Bronchial epithelial cell (primary cell): ENCODE measurements at regions not wholly inside any gene's neighbourhood (a gene's known extent, or its start where the extent isn't known, plus 50 kb on each side); places are given as distances from the start of the nearest gene placed in this dataset.
"Not testable (repeated sequence)": the region's sequence is repeated elsewhere in the genome, so short reads cannot be mapped to it uniquely, and the experiment has no call there.

Experiments used
- DNase-seq: peaks from one replicate; pipeline ENCODE4 v3.0.0-alpha.2; 2010; ENCODE audit warnings: low read depth
- FAIRE-seq: peaks from 2 replicates; lab custom pipeline; 2011; peaks lifted over from hg19 to GRCh38; lab: Jason Lieb, UNC
- H3K27me3 ChIP-seq: 2 replicates; pipeline ENCODE4 v1.5.1; 2011; ENCODE audit warnings: low read length; ENCODE audit not compliant: control insufficient read depth, insufficient read depth
- H3K36me3 ChIP-seq: 2 replicates; pipeline ENCODE4 v1.5.1; 2011; ENCODE audit warnings: low read length; ENCODE audit not compliant: control insufficient read depth, insufficient read depth
- H3K4me3 ChIP-seq: 2 replicates; pipeline ENCODE4 v1.5.1; 2011; ENCODE audit warnings: mild to moderate bottlenecking, low read depth, low read length, control low read depth
- CTCF ChIP-seq: IDR thresholded peaks from 2 replicates; pipeline ENCODE4 v1.5.1; 2011; ENCODE audit warnings: mild to moderate bottlenecking, moderate library complexity, low read length, control low read depth, inconsistent platforms; ENCODE audit not compliant: insufficient read depth, severe bottlenecking

GRCh38 chr12:94010307-94010706 is 138.1 kb upstream of the PLXNC1 start:
- Histone ChIP-seq H3K36me3 (no peaks in the 10 kb centered on the region), H3K27me3 (no peaks in the 10 kb centered on the region), H3K4me3 (no peak overlapping the region)
- no peak for TF ChIP-seq CTCF
- FAIRE-seq, result no peak
- no peak for DNase-seq

GRCh38 chr12:94012071-94012470 is 136.3 kb upstream of the PLXNC1 start:
- TF ChIP-seq CTCF, result no peak
- no peak for FAIRE-seq
- no peaks in the 10 kb centered on the region for H3K36me3 ChIP-seq
- no peak overlapping the region for H3K4me3 ChIP-seq
- no peak for DNase-seq
- H3K27me3 ChIP-seq, result no peaks in the 10 kb centered on the region

GRCh38 chr12:94012590-94012989 is 135.8 kb upstream of the PLXNC1 start:
- TF ChIP-seq CTCF, result no peak
- Histone ChIP-seq H3K4me3 (no peak overlapping the region), H3K36me3 (no peaks in the 10 kb centered on the region), H3K27me3 (no peaks in the 10 kb centered on the region)
- no peak for FAIRE-seq
- DNase-seq, result no peak

DNA sequence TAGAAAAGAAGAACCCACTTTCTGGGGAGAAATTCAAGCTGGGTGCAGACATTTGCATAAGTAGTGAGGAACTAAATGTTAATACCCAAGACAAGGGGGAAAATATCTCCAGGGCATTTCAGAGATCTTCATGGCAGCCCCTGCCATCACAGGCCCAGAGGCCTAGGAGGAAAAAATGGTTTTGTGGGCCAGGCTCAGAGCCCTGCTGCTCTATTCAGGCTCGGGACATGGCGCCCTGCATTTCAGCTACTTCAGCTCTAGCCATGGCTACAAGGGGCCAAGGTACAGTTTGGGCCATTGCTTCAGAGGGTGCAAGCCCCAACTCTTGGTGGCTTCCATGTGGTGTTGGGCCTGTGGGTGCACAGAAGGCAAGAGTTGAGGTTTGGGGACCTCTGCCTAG is 131.1 kb upstream of the PLXNC1 start:
- not testable (repeated sequence) for DNase-seq, H3K27me3 ChIP-seq, H3K36me3 ChIP-seq, FAIRE-seq, H3K4me3 ChIP-seq

GRCh38 chr12:94020335-94020734 is 128.0 kb upstream of the PLXNC1 start:
- FAIRE-seq, result no peak
- no peaks in the 10 kb centered on the region for H3K27me3 ChIP-seq
- H3K4me3 ChIP-seq, result no peak overlapping the region
- no peak for TF ChIP-seq CTCF
- H3K36me3 ChIP-seq, result no peaks in the 10 kb centered on the region
- no peak for DNase-seq

DNA sequence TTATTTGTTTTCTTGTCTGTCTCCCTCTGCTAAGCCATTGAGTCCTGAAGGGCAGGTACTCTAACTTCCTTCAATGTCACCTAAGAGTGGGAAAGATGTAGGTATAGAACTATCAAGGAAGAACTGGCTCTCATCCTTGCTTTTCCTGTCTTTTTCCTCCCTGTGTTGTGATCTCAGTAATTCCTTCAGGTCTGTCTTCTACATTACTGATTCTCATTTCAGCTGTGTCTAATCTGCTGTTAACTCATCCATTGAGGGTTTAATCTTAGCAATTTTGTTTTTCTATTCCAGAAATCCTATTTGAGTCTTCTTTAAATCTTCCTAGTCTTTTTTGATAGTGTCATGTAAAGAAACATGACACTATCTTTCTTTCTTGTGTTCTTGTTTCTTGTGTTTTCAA is 124.5 kb upstream of the PLXNC1 start:
- no peak overlapping the region for H3K4me3 ChIP-seq
- DNase-seq (no peak), FAIRE-seq (no peak)
- no peaks in the 10 kb centered on the region for H3K27me3 ChIP-seq
- no peak for TF ChIP-seq CTCF
- no peaks in the 10 kb centered on the region for H3K36me3 ChIP-seq
